Tibial nerve (tissue), 4 donors: ENCODE measurements at regions not wholly inside any gene's neighbourhood (a gene's known extent, or its start where the extent isn't known, plus 50 kb on each side); places are given as distances from the start of the nearest gene placed in this dataset.

Experiments used
- EP300 ChIP-seq, 2 donors: sonication (generic); formaldehyde crosslinking; IDR thresholded peaks; one replicate each; pipeline ENCODE4 v1.6.1; 2017; ENCODE audit warnings: antibody characterized with exemption in 2 of 2, mild to moderate bottlenecking in 1 of 2
- POLR2A ChIP-seq, 2 donors: fragments of 450-650 bp; IDR thresholded peaks; one replicate each; pipeline ENCODE4 v1.6.1; 2017; ENCODE audit warnings: antibody characterized with exemption in 2 of 2, mild to moderate bottlenecking in 2 of 2, moderate library complexity in 2 of 2
- TF ChIP-seq, protein P1 (sequence below), 5 experiments: fragments of 200-600 bp in 3 of 5; fragments of 450-650 bp in 2 of 5; sonication (generic) in 3 of 5; IDR thresholded peaks; one replicate each; pipeline ENCODE4 v1.5.1; 2016 to 2019; ENCODE audit warnings: antibody characterized with exemption in 5 of 5, mild to moderate bottlenecking in 3 of 5, moderate library complexity in 2 of 5

DNA sequence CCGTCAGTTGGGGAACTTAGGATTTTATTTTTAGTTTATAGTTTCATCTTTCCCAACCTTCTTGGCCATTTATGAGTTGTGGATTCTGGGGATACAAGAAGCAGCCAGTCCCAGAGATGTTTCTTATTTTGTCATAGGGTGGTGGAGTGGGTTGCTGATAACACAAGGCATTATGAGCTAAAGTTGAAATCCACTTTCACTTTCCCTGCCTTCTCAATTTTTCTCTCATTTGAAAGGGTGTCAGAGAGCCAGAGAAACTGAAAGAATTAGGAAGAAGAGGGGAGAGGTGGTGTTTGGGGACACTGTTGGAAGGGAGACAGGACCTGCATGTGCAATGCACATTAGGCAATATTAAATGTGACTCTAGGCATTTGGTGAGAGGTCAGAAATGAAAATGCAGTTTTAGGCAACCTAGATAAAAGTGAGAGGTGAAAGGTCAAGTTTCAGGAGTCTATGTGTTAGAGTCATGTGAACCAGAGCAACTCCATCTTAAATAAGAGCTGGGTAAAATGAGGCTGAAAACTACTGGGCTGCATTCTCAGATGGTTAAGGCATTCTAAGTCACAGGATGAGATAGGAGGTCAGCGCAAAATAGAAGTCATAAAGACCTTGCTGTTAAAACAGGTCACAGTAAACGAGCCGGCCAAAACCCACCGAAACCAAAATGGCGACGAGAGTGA, 71.1 kb upstream of the F3 start:
- TF ChIP-seq, protein P1, sequence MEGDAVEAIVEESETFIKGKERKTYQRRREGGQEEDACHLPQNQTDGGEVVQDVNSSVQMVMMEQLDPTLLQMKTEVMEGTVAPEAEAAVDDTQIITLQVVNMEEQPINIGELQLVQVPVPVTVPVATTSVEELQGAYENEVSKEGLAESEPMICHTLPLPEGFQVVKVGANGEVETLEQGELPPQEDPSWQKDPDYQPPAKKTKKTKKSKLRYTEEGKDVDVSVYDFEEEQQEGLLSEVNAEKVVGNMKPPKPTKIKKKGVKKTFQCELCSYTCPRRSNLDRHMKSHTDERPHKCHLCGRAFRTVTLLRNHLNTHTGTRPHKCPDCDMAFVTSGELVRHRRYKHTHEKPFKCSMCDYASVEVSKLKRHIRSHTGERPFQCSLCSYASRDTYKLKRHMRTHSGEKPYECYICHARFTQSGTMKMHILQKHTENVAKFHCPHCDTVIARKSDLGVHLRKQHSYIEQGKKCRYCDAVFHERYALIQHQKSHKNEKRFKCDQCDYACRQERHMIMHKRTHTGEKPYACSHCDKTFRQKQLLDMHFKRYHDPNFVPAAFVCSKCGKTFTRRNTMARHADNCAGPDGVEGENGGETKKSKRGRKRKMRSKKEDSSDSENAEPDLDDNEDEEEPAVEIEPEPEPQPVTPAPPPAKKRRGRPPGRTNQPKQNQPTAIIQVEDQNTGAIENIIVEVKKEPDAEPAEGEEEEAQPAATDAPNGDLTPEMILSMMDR (IDR thresholded peaks at IDR 0.05) = no peak
- TF ChIP-seq POLR2A (IDR thresholded peaks at IDR 0.05) (no peak), EP300 (IDR thresholded peaks at IDR 0.05) (peak in 1 of 2 donors; percentile 31)
